Spleen (tissue), 7 donors: ENCODE measurements at regions not wholly inside any gene's neighbourhood (a gene's known extent, or its start where the extent isn't known, plus 50 kb on each side); places are given as distances from the start of the nearest gene placed in this dataset.

Experiments
- CTCF ChIP-seq, 11 experiments: fragments of 200-600 bp in 7 of 11; fragments of 450-650 bp in 4 of 11; sonication (generic) in 4 of 11; IDR thresholded peaks in 8 of 11; conservative IDR thresholded peaks in 3 of 11; 1 replicate in 7 of 11; 2 replicates in 4 of 11; pipeline versions ENCODE4 v1.4.0 to v1.8.0; 2016 to 2021; ENCODE audit warnings: antibody characterized with exemption in 11 of 11, inconsistent platforms in 4 of 11, mild to moderate bottlenecking in 1 of 11
- POLR2A ChIP-seq, 3 donors: fragments of 450-650 bp; IDR thresholded peaks; one replicate each; pipeline ENCODE4 v1.5.1; 2017; ENCODE audit warnings: antibody characterized with exemption in 3 of 3, mild to moderate bottlenecking in 1 of 3
- POLR2AphosphoS5 ChIP-seq, 3 donors: sonication (generic); formaldehyde crosslinking; IDR thresholded peaks; one replicate each; pipeline ENCODE4 v1.5.1; 2017; ENCODE audit warnings: antibody characterized with exemption in 3 of 3
- donor health status: DM: no; HTN: no; CAD: no; lungs with moderate emphysema.
- donor health status: DM: no; HTN: no; CAD: no.
- donor health status: DM: no; HTN: no; CAD: no.

GRCh38 chr7:65308300-65308678, 65.4 kb upstream of the ZNF92 start:
- TF ChIP-seq CTCF (IDR thresholded peaks at IDR 0.05 in 8 of 11, conservative IDR thresholded peaks at IDR 0.05 in 3 of 11) (no peak), POLR2A (IDR thresholded peaks at IDR 0.05) (no peak), POLR2AphosphoS5 (IDR thresholded peaks at IDR 0.05) (no peak)
